ENCODE measurements at regions not wholly inside any gene's neighbourhood (a gene's known extent, or its start where the extent isn't known, plus 50 kb on each side); places are given as distances from the start of the nearest gene placed in this dataset.
"Not testable (repeated sequence)": the region's sequence is repeated elsewhere in the genome, so short reads cannot be mapped to it uniquely, and the experiment has no call there.

- no peak for DNase-seq (ENCODE audit: low read depth)
- H3K4me3 ChIP-seq (ENCODE audit: low read length): no peak overlapping the region
- no peak for TF ChIP-seq CTCF (conservative IDR thresholded peaks at IDR 0.05; ENCODE audit: low read depth, low read length)
Observed at GRCh38 chr13:97761796-97762540, 191.5 kb upstream of the IPO5 start.

GRCh38 chr13:97766749-97767148 lies 186.7 kb upstream of the IPO5 start:
- no peak for DNase-seq (ENCODE audit: low read depth)
- no peak overlapping the region for H3K4me3 ChIP-seq (ENCODE audit: low read length)
- no peak for TF ChIP-seq CTCF (conservative IDR thresholded peaks at IDR 0.05; ENCODE audit: low read depth, low read length)

- DNase-seq (ENCODE audit: low read depth): no peak
- H3K4me3 ChIP-seq (ENCODE audit: low read length): no peak overlapping the region
- no peak for TF ChIP-seq CTCF (conservative IDR thresholded peaks at IDR 0.05; ENCODE audit: low read depth, low read length)
Observed at GRCh38 chr13:97768134-97768533, 185.3 kb upstream of the IPO5 start.

GRCh38 chr13:97770231-97770630 lies 183.2 kb upstream of the IPO5 start:
- H3K4me3 ChIP-seq (ENCODE audit: low read length); DNase-seq (ENCODE audit: low read depth): not testable (repeated sequence)

- DNase-seq (ENCODE audit: low read depth); H3K4me3 ChIP-seq (ENCODE audit: low read length): not testable (repeated sequence)
Observed at GRCh38 chr13:97772466-97772865, 181.0 kb upstream of the IPO5 start.

- not testable (repeated sequence) for H3K4me3 ChIP-seq (ENCODE audit: low read length); DNase-seq (ENCODE audit: low read depth)
Observed at GRCh38 chr13:97774391-97775100, 178.9 kb upstream of the IPO5 start.

GRCh38 chr13:97780486-97780885 lies 173.0 kb upstream of the IPO5 start:
- no peak for DNase-seq (ENCODE audit: low read depth)
- TF ChIP-seq CTCF (conservative IDR thresholded peaks at IDR 0.05; ENCODE audit: low read depth, low read length): no peak
- no peak overlapping the region for H3K4me3 ChIP-seq (ENCODE audit: low read length)

- no peak for TF ChIP-seq CTCF (conservative IDR thresholded peaks at IDR 0.05; ENCODE audit: low read depth, low read length)
- no peak for DNase-seq (ENCODE audit: low read depth)
- no peak overlapping the region for H3K4me3 ChIP-seq (ENCODE audit: low read length)
Observed at GRCh38 chr13:97781891-97782305, 171.6 kb upstream of the IPO5 start.

Data from retinal pigment epithelial cell (primary cell).